Breast epithelium (tissue), 4 donors: ENCODE measurements at regions not wholly inside any gene's neighbourhood (a gene's known extent, or its start where the extent isn't known, plus 50 kb on each side); places are given as distances from the start of the nearest gene placed in this dataset.
"Not testable (repeated sequence)": the region's sequence is repeated elsewhere in the genome, so short reads cannot be mapped to it uniquely, and the experiment has no call there.

Experiments
- DNase-seq, 2 donors: peaks; one replicate each; pipeline ENCODE4 v3.0.0-alpha.2; 2019; ENCODE audit warnings: low spot score in 2 of 2
- H3K27ac ChIP-seq, 2 donors: fragments of 200-600 bp; sonication (generic) in 1 of 2; one replicate each; pipeline ENCODE4 v1.5.1; 2016 to 2019; ENCODE audit warnings: mild to moderate bottlenecking in 1 of 2
- H3K27me3 ChIP-seq, 2 donors: fragments of 200-600 bp; sonication (generic) in 1 of 2; one replicate each; pipeline versions ENCODE4 v1.5.1 to v1.6.0; 2017 to 2019; ENCODE audit warnings: control low read depth in 1 of 2, mild to moderate bottlenecking in 1 of 2
- H3K36me3 ChIP-seq: fragments of 200-600 bp; one replicate; pipeline ENCODE4 v1.5.1; 2019
- H3K4me1 ChIP-seq, 2 donors: fragments of 200-600 bp; sonication (generic); one replicate each; pipeline ENCODE4 v1.5.1; 2016 to 2019; ENCODE audit warnings: control low read depth in 1 of 2
- H3K4me3 ChIP-seq, 3 donors: fragments of 200-600 bp; sonication (generic); 1 replicate in 2 of 3; 2 replicates in 1 of 3; pipeline ENCODE4 v1.5.1; 2016 to 2019; ENCODE audit warnings: mild to moderate bottlenecking in 3 of 3, moderate library complexity in 2 of 3
- H3K9me3 ChIP-seq, 2 donors: fragments of 200-600 bp; sonication (generic) in 1 of 2; one replicate each; pipeline ENCODE4 v1.5.1; 2016 to 2019; ENCODE audit warnings: control low read depth in 1 of 2
- CTCF ChIP-seq, 3 donors: fragments of 450-650 bp; IDR thresholded peaks; one replicate each; pipeline ENCODE4 v1.5.1; 2016 to 2017; ENCODE audit warnings: antibody characterized with exemption in 3 of 3, mild to moderate bottlenecking in 3 of 3, moderate library complexity in 3 of 3
- POLR2A ChIP-seq: fragments of 450-650 bp; IDR thresholded peaks from one replicate; pipeline ENCODE4 v1.6.1; 2016; ENCODE audit warnings: antibody characterized with exemption, mild to moderate bottlenecking, moderate library complexity
- POLR2AphosphoS5 ChIP-seq, 3 donors: sonication (generic); formaldehyde crosslinking; IDR thresholded peaks; one replicate each; pipeline ENCODE4 v1.6.1; 2017; ENCODE audit warnings: antibody characterized with exemption in 3 of 3
- intact Hi-C: fragments of 100-400 bp; cut with DNase I; formaldehyde crosslinking; loops from one replicate; pipeline ENCODE4 v1.15.1; 2023; ENCODE audit warnings: low total_unique reads

DNA sequence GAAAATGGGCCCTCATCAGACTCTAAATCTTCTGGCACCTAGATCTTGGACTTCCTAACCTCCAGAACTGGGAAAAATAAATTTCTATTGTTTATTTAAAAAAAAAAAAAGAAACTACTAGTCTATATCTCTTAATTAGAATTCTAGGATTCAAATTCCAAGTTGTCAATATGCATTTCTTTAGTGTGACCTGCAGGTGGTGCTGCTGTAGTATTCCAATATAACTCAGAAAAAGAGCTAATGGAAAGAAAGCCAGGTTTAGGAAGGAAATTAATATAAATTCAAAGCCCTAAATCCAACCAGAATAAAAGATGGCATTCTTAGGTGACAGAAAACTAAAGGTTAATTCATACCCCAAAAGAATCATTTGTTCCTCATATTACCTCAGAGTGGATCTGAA is 80.0 kb upstream of the NALF2 start:
- Histone ChIP-seq H3K9me3 (no peaks in the 10 kb centered on the region), H3K36me3 (no peaks in the 10 kb centered on the region), H3K4me1 (no peaks in the 10 kb centered on the region), H3K27me3 (peaks cover 0 to 36% of the 10 kb centered on the region in 2 donors), H3K27ac (no peak overlapping the region), H3K4me3 (no peak overlapping the region)
- DNase-seq = no peak
- intact Hi-C loops = no loop called here
- TF ChIP-seq POLR2AphosphoS5 (IDR thresholded peaks at IDR 0.05) (no peak), POLR2A (no peak), CTCF (IDR thresholded peaks at IDR 0.05) (no peak)

- H3K27ac ChIP-seq, H3K4me1 ChIP-seq, H3K4me3 ChIP-seq, intact Hi-C loops, H3K9me3 ChIP-seq, DNase-seq, H3K36me3 ChIP-seq: not testable (repeated sequence)
- H3K27me3 ChIP-seq = peaks cover 0 to 26% of the 10 kb centered on the region in 2 donors
Measured at GRCh38 chrX:69422208-69422607, 81.9 kb upstream of the NALF2 start.

GRCh38 chrX:69415698-69416097 is 88.4 kb upstream of the NALF2 start:
- Histone ChIP-seq H3K9me3 (peaks cover 7 to 15% of the 10 kb centered on the region in 2 donors), H3K27me3 (peaks cover 0 to 17% of the 10 kb centered on the region in 2 donors), H3K4me1 (no peaks in the 10 kb centered on the region), H3K4me3 (no peak overlapping the region), H3K36me3 (no peaks in the 10 kb centered on the region), H3K27ac (no peak overlapping the region)
- intact Hi-C loops = no loop called here
- no peak for TF ChIP-seq CTCF (IDR thresholded peaks at IDR 0.05)
- TF ChIP-seq POLR2A = no peak
- no peak for TF ChIP-seq POLR2AphosphoS5 (IDR thresholded peaks at IDR 0.05)
- no peak for DNase-seq

DNA sequence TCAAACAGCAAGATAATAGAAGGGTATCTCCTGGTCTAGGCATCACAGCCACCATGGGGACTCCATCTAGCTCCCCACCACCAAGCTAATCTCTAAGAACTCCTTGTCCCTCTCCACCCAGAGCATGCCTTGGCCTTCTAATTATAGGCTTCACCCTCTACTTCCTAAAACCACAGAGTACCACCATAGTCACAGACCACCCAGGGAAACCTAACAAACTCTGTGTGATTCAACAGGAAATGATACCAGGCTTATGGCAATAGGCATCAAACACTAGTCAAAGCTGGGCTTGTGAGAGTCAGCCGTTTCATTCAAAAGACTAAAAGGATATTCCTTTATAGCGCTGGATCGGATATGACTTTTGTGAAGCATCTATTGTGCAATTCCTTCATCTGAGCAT is 91.5 kb upstream of the NALF2 start:
- Histone ChIP-seq H3K9me3 (peaks cover 7 to 33% of the 10 kb centered on the region in 2 donors), H3K27ac (no peak overlapping the region), H3K36me3 (no peaks in the 10 kb centered on the region), H3K4me3 (no peak overlapping the region), H3K4me1 (no peaks in the 10 kb centered on the region), H3K27me3 (peaks cover 0 to 15% of the 10 kb centered on the region in 2 donors)
- intact Hi-C loops = no loop called here
- no peak for DNase-seq
- no peak for TF ChIP-seq CTCF (IDR thresholded peaks at IDR 0.05)
- TF ChIP-seq POLR2A = no peak
- TF ChIP-seq POLR2AphosphoS5 (IDR thresholded peaks at IDR 0.05) = no peak

GRCh38 chrX:69398881-69399280 is 105.2 kb upstream of the NALF2 start:
- Histone ChIP-seq H3K36me3 (no peaks in the 10 kb centered on the region), H3K27ac (no peak overlapping the region), H3K4me3 (no peak overlapping the region), H3K27me3 (peaks cover 0 to 67% of the 10 kb centered on the region in 2 donors), H3K9me3 (no peaks in the 10 kb centered on the region), H3K4me1 (no peaks in the 10 kb centered on the region)
- intact Hi-C loops = no loop called here
- TF ChIP-seq CTCF (IDR thresholded peaks at IDR 0.05) (no peak), POLR2A (no peak), POLR2AphosphoS5 (IDR thresholded peaks at IDR 0.05) (no peak)
- no peak for DNase-seq

DNA sequence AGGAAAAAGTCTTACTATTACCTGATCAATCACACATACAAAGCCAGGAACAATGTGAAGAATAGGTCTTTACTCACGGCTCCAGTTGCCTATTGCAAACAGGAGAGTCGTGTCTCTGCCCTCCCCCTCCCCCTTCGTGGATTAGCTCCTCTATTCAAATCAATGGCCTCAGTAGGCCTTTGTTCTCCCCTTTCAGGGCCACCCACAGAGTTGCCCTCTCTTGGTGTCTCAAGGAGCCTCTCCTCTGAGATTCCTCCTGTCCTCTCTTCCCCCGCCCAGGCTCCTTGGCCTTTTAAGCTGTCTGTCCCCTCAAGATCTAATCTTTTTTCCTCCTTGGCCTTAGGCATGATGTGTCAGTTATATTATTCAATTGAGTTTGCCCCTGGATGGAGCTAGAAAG is 107.2 kb upstream of the NALF2 start:
- TF ChIP-seq CTCF (IDR thresholded peaks at IDR 0.05) = no peak
- TF ChIP-seq POLR2AphosphoS5 (IDR thresholded peaks at IDR 0.05) = no peak
- no peak for TF ChIP-seq POLR2A
- Histone ChIP-seq H3K9me3 (no peaks in the 10 kb centered on the region), H3K27ac (no peak overlapping the region), H3K36me3 (no peaks in the 10 kb centered on the region), H3K4me3 (no peak overlapping the region), H3K27me3 (peaks cover 0 to 70% of the 10 kb centered on the region in 2 donors), H3K4me1 (no peaks in the 10 kb centered on the region)
- DNase-seq = no peak
- intact Hi-C loops = no loop called here
